B cell (primary cell): ENCODE measurements at regions not wholly inside any gene's neighbourhood (a gene's known extent, or its start where the extent isn't known, plus 50 kb on each side); places are given as distances from the start of the nearest gene placed in this dataset.

Experiments used
- ATAC-seq: fragments of 200-7000 bp; cut with Tn5 transposase; one replicate; pipeline ENCODE4 v1.10.0; 2021; ENCODE audit warnings: low read depth, mild to moderate bottlenecking, moderate number of reproducible peaks, moderate library complexity
- CTCF ChIA-PET: fragments of 350-600 bp; sonication (Branson Sonifier 250); formaldehyde crosslinking; loops from one replicate; lab custom pipeline; 2021; ENCODE audit warnings: antibody characterized with exemption, inconsistent platforms; lab: Charles Lee
- POLR2A ChIA-PET: fragments of 350-600 bp; sonication (Branson Sonifier 250); formaldehyde crosslinking; loops from one replicate; lab custom pipeline; 2021; ENCODE audit warnings: antibody characterized with exemption; lab: Charles Lee
- DNase-seq: peaks from one replicate; pipeline ENCODE4 v3.0.0; 2013
- H2AFZ ChIP-seq: 2 replicates; pipeline ENCODE4 v1.6.1; 2012; ENCODE audit warnings: mild to moderate bottlenecking, low read depth, low read length; ENCODE audit not compliant: insufficient read depth, poor library complexity, severe bottlenecking
- H3K27ac ChIP-seq, 2 donors: 1 replicate in 1 of 2; 2 replicates in 1 of 2; pipeline ENCODE4 v1.5.1; 2012 to 2013; ENCODE audit warnings: low read length in 2 of 2, mild to moderate bottlenecking in 2 of 2, moderate library complexity in 1 of 2
- H3K27me3 ChIP-seq, 4 experiments: fragments of 200-600 bp in 1 of 4; sonication (generic) in 1 of 4; replicated peaks in 1 of 4; 1 replicate in 2 of 4; 2 replicates in 2 of 4; pipeline versions ENCODE4 v1.6.1 to v1.7.0; 2013 to 2016; ENCODE audit warnings: low read length in 3 of 4, mild to moderate bottlenecking in 2 of 4, mixed read lengths in 1 of 4, moderate library complexity in 1 of 4; ENCODE audit not compliant: insufficient read depth in 4 of 4, control insufficient read depth in 3 of 4; ENCODE audit errors: control extremely low read depth in 1 of 4
- H3K36me3 ChIP-seq, 2 experiments: replicated peaks in 1 of 2; 1 replicate in 1 of 2; 2 replicates in 1 of 2; pipeline versions ENCODE4 v1.6.1 to v1.7.1; 2013; ENCODE audit warnings: low read length in 1 of 2; ENCODE audit not compliant: insufficient read depth in 2 of 2, control insufficient read depth in 1 of 2; ENCODE audit errors: control extremely low read depth in 1 of 2, extremely low read depth in 1 of 2
- H3K4me1 ChIP-seq, 2 donors: fragments of 200-600 bp in 1 of 2; sonication (generic) in 1 of 2; 1 replicate in 1 of 2; 2 replicates in 1 of 2; pipeline versions ENCODE4 v1.5.1 to v1.6.1; 2013 to 2017; ENCODE audit warnings: low read length in 2 of 2; ENCODE audit not compliant: control insufficient read depth in 2 of 2, insufficient read depth in 2 of 2
- H3K4me2 ChIP-seq: replicated peaks from 2 replicates; pipeline ENCODE3; 2012; ENCODE audit warnings: mild to moderate bottlenecking, low read depth, low read length; ENCODE audit not compliant: poor library complexity, severe bottlenecking
- H3K4me3 ChIP-seq, 5 experiments: fragments of 200-600 bp in 1 of 5; sonication (generic) in 1 of 5; 1 replicate in 3 of 5; 2 replicates in 2 of 5; pipeline versions ENCODE4 v1.5.1 to v1.7.0; 2011 to 2016; ENCODE audit warnings: low read length in 4 of 5, mild to moderate bottlenecking in 4 of 5, low read depth in 2 of 5, control low read depth in 1 of 5, moderate library complexity in 1 of 5; ENCODE audit not compliant: insufficient read depth in 1 of 5; ENCODE audit errors: control extremely low read depth in 1 of 5, extremely low read depth in 1 of 5
- H3K79me2 ChIP-seq: fragments of 200-600 bp; sonication (generic); one replicate; pipeline ENCODE4 v1.6.0; 2016; ENCODE audit warnings: low read length; ENCODE audit not compliant: control insufficient read depth, insufficient read depth
- H3K9ac ChIP-seq: fragments of 200-600 bp; sonication (generic); 2 replicates; pipeline ENCODE4 v1.6.1; 2017; ENCODE audit warnings: mild to moderate bottlenecking, low read length, moderate library complexity
- H3K9me3 ChIP-seq, 3 donors: one replicate each; pipeline versions ENCODE4 v1.6.1 to v1.7.1; 2013; ENCODE audit warnings: low read length in 2 of 3; ENCODE audit not compliant: control insufficient read depth in 2 of 3, insufficient read depth in 1 of 3; ENCODE audit errors: control extremely low read depth in 1 of 3
- H4K20me1 ChIP-seq: 2 replicates; pipeline ENCODE4 v1.6.0; 2012; ENCODE audit warnings: mild to moderate bottlenecking, low read length; ENCODE audit not compliant: insufficient read depth, control insufficient read depth, poor library complexity, severe bottlenecking
- H3K27ac Mint-ChIP-seq: one replicate; pipeline ENCODE4 v1.8.0; 2021; ENCODE audit warnings: mixed read lengths
- H3K27me3 Mint-ChIP-seq: one replicate; pipeline ENCODE4 v1.8.0; 2021; ENCODE audit warnings: mixed read lengths
- H3K4me1 Mint-ChIP-seq: one replicate; pipeline ENCODE4 v1.8.0; 2021; ENCODE audit warnings: mixed read lengths
- H3K4me3 Mint-ChIP-seq: one replicate; pipeline ENCODE4 v1.8.0; 2021; ENCODE audit warnings: mixed read lengths
- H3K9me3 Mint-ChIP-seq: one replicate; pipeline ENCODE4 v1.8.0; 2022; ENCODE audit warnings: mixed read lengths; ENCODE audit not compliant: insufficient read depth
- CTCF ChIP-seq: fragments of 200-600 bp; IDR thresholded peaks from one replicate; pipeline ENCODE4 v1.8.0; 2022; ENCODE audit warnings: antibody characterized with exemption, mild to moderate bottlenecking
- EZH2 ChIP-seq: IDR thresholded peaks from 2 replicates; pipeline ENCODE4 v1.6.1; 2012; ENCODE audit warnings: borderline replicate concordance, low read depth, mild to moderate bottlenecking, moderate library complexity, low read length; ENCODE audit not compliant: insufficient read depth, poor library complexity, severe bottlenecking
- WGBS: methylation state at CpG from one replicate; pipeline ENCODE4 v1.1.5; 2013; ENCODE audit warnings: missing lambda C conversion rate; ENCODE audit not compliant: insufficient coverage; 5-methylcytosine and 5-hydroxymethylcytosine counted together
- intact Hi-C: fragments of 100-400 bp; cut with micrococcal nuclease; formaldehyde crosslinking; loops from one replicate; pipeline ENCODE4 v1.10.0; 2022

GRCh38 chr10:43827853-43828252 lies 179.2 kb upstream of the ZNF32 start:
- H3K4me2 ChIP-seq, result no peak overlapping the region
- DNase-seq, result no peak
- ChIA-PET POLR2A (no interaction called here), CTCF (no interaction called here)
- intact Hi-C loops, result no loop called here
- H3K4me3 Mint-ChIP-seq, result no peak overlapping the region
- H3K27me3 ChIP-seq, result no peaks in the 10 kb centered on the region
- peaks cover 2% of the 10 kb centered on the region for H3K9me3 Mint-ChIP-seq
- H3K79me2 ChIP-seq, result no peaks in the 10 kb centered on the region
- peaks cover 8% of the 10 kb centered on the region for H3K27me3 Mint-ChIP-seq
- no peaks in the 10 kb centered on the region for H3K4me1 ChIP-seq
- H3K36me3 ChIP-seq, result no peaks in the 10 kb centered on the region
- no peaks in the 10 kb centered on the region for H3K4me1 Mint-ChIP-seq
- no peak for ATAC-seq
- TF ChIP-seq CTCF, result no peak
- no peak for TF ChIP-seq EZH2
- no peaks in the 10 kb centered on the region for H4K20me1 ChIP-seq
- WGBS, result 86% methylated on average over 1 of the region's 1 CpG
- H3K4me3 ChIP-seq, result no peak overlapping the region
- H3K9me3 ChIP-seq, result no peaks in the 10 kb centered on the region
- H3K9ac ChIP-seq, result no peak overlapping the region
- H2AFZ ChIP-seq, result no peak overlapping the region
- H3K27ac Mint-ChIP-seq, result no peak overlapping the region
- no peak overlapping the region for H3K27ac ChIP-seq

GRCh38 chr10:43825984-43826383 lies 177.3 kb upstream of the ZNF32 start:
- Histone ChIP-seq H3K9ac (no peak overlapping the region), H3K4me1 (no peaks in the 10 kb centered on the region), H3K4me3 (no peak overlapping the region), H3K79me2 (no peaks in the 10 kb centered on the region), H3K27ac (no peak overlapping the region), H3K36me3 (no peaks in the 10 kb centered on the region), H3K4me2 (no peak overlapping the region), H2AFZ (no peak overlapping the region), H3K27me3 (no peaks in the 10 kb centered on the region), H3K9me3 (peaks cover 0 to 3% (median 0%) of the 10 kb centered on the region in 3 donors), H4K20me1 (no peaks in the 10 kb centered on the region)
- Mint-ChIP-seq H3K27me3 (peaks cover 8% of the 10 kb centered on the region), H3K4me1 (no peaks in the 10 kb centered on the region), H3K27ac (no peak overlapping the region), H3K9me3 (peaks cover 2% of the 10 kb centered on the region), H3K4me3 (no peak overlapping the region)
- ChIA-PET POLR2A (no interaction called here), CTCF (no interaction called here)
- TF ChIP-seq CTCF (no peak), EZH2 (no peak)
- DNase-seq, result no peak
- 99% methylated on average over 7 of the region's 22 CpGs for WGBS
- intact Hi-C loops, result no loop called here
- no peak for ATAC-seq
